ENCODE measurements at regions not wholly inside any gene's neighbourhood (a gene's known extent, or its start where the extent isn't known, plus 50 kb on each side); places are given as distances from the start of the nearest gene placed in this dataset.

GRCh38 chr7:45986355-45987298, 65.6 kb upstream of the IGFBP3 start:
- no peak for DNase-seq

GRCh38 chr7:45985902-45986301, 64.8 kb upstream of the IGFBP3 start:
- DNase-seq, result no peak

GRCh38 chr7:45984386-45985295, 63.6 kb upstream of the IGFBP3 start:
- no peak for DNase-seq

- no peak for DNase-seq
These were observed 62.7 kb upstream of the IGFBP3 start for GRCh38 chr7:45983720-45984255.

GRCh38 chr7:45982907-45983719, 62.0 kb upstream of the IGFBP3 start:
- no peak for DNase-seq

- no peak for DNase-seq
These were observed 61.1 kb upstream of the IGFBP3 start for GRCh38 chr7:45982132-45982531.

GRCh38 chr7:45980973-45981372, 59.9 kb upstream of the IGFBP3 start:
- DNase-seq, result no peak

- DNase-seq, result no peak
These were observed 59.3 kb upstream of the IGFBP3 start for GRCh38 chr7:45980181-45980905.

- DNase-seq, result no peak
These were observed 58.5 kb upstream of the IGFBP3 start for GRCh38 chr7:45979275-45980180.

GRCh38 chr7:45978731-45979211, 57.7 kb upstream of the IGFBP3 start:
- DNase-seq, result no peak

- DNase-seq, result no peak
These were observed 57.1 kb upstream of the IGFBP3 start for GRCh38 chr7:45978010-45978681.

- no peak for DNase-seq
These were observed 56.2 kb upstream of the IGFBP3 start for GRCh38 chr7:45977256-45977780.

GRCh38 chr7:45976485-45976856, 55.4 kb upstream of the IGFBP3 start:
- no peak for DNase-seq

- no peak for DNase-seq
These were observed 54.9 kb upstream of the IGFBP3 start for GRCh38 chr7:45975847-45976484.

- no peak for DNase-seq
These were observed 54.3 kb upstream of the IGFBP3 start for GRCh38 chr7:45975367-45975766.

GRCh38 chr7:45974540-45975360, 53.7 kb upstream of the IGFBP3 start:
- DNase-seq, result no peak

GRCh38 chr7:45973725-45974532, 52.9 kb upstream of the IGFBP3 start:
- DNase-seq, result no peak

Data from CD4-positive, alpha-beta T cell treated with Interleukin-15 for 1 hour (primary cell).